Daoy (cell line): ENCODE measurements at regions not wholly inside any gene's neighbourhood (a gene's known extent, or its start where the extent isn't known, plus 50 kb on each side); places are given as distances from the start of the nearest gene placed in this dataset.
A peak's percentile ranks its signal among the peaks of the same experiment; 100 is the strongest.
"Not testable (repeated sequence)": the region's sequence is repeated elsewhere in the genome, so short reads cannot be mapped to it uniquely, and the experiment has no call there.

Experiments used
- DNase-seq: peaks from one replicate; pipeline ENCODE4 v3.0.0-alpha.2; 2015; ENCODE audit warnings: low read depth

DNA sequence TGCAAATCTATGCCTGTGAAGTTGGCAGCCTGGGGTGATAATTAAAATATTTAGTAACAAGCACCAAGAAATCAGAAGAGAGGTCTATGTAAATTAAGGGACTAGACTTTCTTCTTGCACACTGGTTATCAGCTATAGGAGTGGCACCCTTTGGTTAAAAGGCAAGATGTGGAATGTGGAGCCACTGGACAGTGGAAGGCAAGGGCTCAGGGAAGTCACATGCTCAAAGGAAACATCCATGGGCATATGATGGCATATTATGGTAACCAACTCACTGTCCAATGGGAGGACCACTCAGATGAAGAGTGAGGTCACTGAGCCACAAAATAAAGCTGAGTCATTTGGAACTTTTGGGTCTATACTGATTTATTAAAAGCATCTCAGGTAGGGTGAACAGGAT lies 165.6 kb upstream of the PRICKLE2 start:
- no peak for DNase-seq

DNA sequence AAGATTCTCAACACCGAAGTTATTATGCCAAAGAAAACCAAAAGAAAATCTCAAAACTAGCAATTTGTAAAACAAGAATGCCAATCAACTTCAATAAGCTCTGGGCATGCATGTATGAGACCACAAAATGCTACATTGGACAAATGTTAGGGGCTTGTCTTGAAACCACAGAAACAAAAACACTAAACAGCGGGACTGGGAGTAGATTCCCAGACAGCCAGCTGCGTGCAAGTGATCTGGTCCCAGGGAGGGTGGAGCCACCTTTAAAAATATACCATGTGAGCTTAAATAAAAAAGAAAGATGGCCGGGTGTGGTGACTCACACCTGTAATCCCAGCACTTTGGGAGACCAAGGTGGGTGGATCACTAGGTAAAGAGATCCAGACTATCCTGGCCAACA lies 163.6 kb upstream of the PRICKLE2 start:
- no peak for DNase-seq

DNA sequence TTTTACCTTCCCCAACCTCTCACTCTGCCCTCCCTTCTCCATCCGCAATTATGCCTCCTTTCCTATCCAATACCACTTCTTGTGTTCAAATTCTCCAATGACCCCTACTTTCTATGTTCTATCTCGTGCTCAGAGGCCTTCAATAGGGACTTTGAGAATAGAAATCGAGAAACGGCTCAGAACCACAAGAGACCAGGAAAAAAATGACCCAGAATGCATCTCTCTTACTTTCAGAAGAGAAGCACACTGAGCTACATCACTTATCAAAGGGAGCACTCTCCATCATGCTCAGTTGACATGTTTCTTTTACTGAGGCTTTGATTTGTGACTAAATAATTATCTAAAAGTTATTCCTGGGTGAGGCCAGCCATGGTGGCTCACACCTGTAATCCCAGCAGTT lies 162.4 kb upstream of the PRICKLE2 start:
- DNase-seq, result no peak

DNA sequence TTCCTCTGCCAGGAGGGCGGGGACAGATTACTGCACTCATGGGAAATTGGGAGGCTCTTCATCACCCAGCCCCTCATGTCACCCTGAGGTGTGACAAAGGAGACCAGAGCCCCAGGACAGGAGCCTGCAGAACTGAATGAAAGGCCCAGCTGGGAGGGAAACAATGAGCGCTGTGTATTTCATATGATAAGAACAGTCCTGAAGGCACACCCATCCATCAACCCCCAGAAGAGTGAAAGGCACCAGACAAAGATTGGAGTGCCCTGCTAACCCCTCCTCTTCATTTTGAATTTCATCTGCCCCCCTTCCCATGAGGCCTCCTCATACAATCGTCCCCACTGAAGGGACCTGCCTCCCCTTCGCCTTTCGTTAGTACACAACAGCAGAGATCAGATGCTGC lies 160.0 kb upstream of the PRICKLE2 start:
- DNase-seq, result no peak

DNA sequence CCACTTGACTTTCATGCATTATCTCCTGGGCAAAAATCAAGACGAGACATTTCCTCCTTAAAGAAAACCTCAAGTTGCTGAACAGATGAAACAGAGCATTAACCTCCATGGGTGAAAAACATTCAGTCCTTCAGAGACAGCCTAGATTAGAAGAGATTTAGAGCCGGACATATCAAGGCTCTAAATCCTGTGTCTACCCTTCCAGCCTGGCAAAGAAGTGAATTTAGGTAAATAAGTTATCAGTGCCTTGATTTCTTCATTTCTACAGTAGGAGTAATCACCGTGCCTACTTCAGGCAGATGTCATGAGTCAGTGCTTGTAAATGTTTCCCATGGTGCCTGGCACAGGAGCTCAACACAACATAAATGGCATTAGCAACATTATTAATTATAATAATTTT lies 159.3 kb upstream of the PRICKLE2 start:
- no peak for DNase-seq

DNA sequence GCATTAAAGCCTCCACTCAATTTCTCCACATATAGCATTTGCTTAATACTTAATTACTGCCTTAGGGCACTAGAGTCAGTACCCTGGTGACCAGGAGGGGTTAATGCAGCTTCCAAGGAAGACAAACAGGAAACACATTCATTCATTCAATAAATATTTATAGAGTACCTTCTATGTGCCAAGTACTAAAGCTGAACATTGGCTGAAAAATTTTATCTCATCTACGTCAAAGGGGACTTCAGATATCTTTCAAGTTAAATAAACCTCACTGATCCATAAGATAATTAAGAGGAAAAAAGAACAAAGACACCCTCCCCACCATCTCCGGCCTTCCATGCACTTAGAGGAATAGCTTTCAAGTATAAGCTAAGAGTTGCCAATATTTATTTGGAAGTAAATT lies 156.9 kb upstream of the PRICKLE2 start:
- no peak for DNase-seq

DNA sequence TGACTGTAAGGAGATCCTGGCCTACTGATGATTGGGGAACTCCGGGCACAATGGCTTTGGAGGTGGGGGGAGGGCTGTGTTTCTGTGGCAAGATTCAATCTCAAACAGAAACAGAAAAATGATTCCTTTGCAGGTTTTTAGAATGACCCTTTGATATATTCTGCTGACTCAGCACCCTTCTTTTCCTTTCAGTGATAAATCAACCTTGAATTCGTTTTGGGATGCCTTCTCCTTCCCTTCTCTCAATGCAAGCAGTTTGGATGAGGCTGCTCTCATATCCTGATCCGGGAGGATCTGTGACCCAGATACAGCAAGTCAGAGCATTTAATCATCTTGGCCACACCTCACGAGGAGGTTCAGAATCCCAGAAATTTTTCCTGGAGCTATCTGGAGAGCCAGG lies 156.1 kb upstream of the PRICKLE2 start:
- DNase-seq, result no peak

DNA sequence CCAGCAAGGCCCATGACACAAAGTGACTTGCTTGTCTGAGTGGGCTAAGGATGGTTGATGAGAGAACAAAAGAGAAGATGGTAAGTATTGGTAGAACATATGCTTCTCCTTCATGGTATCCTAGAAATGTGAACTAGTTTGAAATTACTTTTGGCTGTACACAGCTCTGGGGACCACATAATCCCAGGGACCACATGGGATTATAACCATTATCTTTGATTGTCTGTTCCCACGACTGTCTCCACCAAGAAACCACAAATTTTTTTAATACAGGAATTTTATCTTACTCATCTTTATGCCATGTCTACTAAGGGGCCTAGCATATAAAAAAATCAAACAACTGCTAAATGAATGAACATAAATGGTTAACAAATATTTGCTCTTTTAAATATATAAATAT lies 155.3 kb upstream of the PRICKLE2 start:
- DNase-seq, result no peak

DNA sequence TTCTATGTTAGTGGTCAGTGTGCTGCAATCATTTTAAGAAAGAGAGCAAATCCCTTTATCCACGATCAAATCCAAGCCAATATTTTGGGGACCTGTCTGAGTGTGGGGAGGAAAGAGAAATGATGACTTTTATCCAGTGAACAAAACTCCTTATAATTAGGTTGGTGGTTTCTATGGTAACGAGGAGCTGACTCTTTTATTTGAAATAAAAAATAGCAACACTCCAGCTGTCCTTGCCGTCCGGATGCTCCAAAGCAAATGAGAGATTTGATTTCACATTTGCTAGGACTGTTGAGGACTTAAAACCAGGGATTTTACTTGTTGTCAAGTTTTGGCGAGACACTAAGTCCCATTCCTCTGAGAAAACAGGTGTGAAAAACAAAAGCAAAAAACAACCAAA lies 154.0 kb upstream of the PRICKLE2 start:
- DNase-seq, result no peak

DNA sequence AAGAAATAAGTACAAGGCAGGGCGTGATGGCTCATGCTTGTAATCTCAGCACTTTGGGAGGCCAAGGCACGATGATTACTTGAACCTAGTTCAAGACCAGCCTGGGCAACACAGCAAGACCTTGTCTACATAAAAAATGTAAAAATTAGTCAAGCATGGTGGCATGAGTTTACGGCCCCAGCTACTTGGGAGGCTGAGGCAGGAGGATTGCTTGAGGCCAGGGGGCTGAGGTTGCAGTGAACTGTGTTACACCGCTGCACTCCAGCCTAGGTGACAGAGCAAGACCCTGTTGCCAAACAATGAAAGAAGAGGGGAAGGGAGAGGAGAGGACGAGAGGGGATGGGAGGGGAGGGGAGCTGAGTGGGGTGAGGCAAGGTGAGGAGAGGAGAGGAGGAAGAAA lies 152.7 kb upstream of the PRICKLE2 start:
- DNase-seq, result no peak

DNA sequence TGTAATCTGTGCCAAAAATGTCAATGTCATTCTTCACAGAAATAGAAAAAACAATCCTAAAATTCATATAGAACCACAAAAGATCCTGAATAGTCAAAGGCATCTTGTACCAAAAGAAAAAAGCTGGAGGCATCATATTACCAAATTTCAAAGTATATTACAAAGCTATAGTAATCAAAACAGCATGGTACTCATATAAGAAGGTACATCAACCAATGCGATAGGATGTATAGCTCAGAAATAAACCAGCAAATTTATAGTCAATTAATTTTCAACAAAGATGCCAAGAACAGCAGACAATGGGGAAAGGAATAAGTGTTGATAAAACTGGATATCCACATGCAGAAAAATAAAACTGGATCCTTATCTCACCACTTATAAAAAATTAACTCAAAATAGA lies 150.5 kb upstream of the PRICKLE2 start:
- DNase-seq, result no peak

DNA sequence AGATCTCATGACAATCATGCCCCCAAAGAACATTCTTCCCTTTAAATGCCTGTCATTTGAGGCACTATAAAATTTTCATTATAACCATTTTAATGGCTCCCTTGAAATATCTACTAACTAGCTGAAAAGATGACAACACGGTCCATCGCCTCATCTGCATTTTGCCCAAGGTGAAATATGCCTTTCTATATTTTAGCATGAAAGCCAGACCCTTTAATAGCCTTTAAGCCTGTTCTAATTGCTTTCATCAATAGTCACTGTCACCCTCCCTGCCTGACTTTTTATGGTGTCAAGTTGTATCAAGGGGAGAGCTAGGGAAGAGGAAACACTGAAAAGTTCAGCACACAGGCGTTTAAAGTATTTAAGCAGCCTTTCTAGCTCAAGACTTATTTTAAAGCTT lies 144.1 kb upstream of the PRICKLE2 start:
- no peak for DNase-seq

DNA sequence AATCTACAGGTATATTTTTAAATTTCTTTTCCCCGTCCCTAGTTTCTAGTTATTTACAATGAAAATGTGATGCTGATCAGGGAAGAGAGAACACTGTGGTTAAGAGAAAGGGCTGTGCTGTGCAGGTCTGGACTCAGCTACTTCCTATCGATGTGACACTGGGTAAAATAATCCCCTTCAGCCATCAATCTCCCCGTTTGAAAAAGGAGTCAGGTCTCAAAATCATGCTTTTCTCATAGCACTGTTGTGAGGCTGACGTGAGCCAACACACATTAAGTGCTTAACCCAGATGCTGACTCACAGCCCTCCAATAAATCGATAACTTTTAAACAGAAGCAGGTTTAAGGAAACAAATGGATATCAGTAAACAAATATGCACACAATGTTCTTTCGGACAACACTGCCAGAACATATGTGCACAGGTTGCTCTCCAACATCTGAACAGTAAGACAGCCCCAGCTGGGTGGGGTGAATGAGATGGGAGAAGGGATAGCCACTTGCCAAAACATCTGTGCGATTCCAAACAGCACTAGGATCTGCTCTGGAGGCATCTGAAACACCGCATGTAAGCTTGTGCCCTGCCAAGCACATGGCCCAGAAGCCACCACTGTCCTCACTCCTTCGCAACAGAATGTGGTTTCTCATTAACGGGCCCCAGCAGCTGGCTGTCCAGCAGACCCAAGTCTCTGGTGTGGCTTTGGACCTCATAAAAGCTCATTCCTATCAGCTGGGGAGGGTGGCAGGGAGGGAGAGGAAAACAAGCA lies 143.2 kb upstream of the PRICKLE2 start:
- no peak for DNase-seq

DNA sequence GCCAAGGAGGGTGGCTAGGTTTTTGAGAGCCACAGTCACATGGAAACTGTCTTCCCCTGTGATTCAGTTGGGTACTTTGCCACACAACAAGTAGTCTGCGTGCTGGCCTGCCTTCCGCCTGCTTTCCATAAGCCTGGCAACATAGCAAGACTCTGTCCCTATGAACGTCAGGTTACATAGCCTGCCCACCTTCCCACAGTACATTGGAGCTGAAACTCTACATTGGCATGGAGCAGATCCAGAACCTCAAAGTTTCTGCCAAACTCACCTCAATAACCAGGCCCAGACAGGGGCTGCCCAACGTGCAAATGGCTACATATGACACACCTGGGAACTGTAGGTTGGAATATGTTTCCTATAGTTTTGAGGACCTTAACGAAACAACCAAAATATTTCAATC lies 140.6 kb upstream of the PRICKLE2 start:
- no peak for DNase-seq

DNA sequence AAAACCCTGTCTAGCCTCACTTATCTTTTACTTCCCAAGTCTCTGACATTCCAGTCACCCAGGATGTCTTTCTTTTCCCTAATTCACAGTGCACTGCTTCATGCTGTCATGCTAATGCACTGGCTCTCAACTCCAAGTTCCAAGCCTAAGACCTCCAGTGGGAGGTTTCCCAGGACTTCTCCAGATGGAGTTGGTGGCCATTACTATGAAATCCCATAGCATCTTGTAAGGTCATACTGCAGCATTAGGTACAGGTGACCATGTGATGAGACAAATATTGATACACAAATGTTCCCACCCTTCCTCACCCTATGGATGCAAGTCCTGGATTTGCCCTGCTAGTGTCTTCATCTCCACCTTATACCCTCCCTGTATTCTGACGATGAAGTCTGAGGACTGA lies 138.6 kb upstream of the PRICKLE2 start:
- no peak for DNase-seq

DNA sequence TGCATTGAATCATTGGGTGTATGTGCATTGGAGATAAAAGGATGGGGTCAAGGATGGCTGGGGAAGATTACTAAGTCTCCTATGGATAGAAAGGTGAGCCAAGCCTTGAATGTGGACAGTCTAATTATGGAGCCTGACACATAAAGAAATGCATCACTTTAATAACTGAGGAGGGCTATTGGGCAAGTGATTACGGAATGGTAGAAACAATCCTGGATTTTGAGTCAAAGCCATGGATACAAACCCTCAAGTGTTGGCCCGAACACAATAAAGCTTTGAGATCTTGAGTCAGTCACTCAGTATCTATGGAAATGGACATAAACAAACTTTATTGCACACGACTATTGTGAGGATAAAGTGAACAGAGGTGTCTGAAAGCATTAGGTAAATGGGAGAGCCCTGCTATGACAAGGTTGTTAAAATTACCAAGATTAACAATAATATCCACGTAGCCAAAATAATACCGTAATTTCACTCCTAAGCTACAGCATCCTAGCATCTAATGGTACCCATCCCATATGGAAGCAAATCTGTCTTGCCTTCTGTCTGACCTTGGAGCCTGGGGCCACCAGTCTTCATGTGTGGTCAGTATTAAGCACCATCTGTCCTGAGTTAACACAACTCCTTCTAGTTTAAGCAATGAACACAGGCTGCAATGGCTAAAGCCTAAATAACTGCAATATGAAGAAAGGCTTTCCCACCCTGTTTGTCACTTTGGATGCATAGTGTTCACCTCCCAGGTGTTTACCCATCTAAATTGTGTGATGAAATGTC lies 136.9 kb upstream of the PRICKLE2 start:
- peak; percentile 24 for DNase-seq

DNA sequence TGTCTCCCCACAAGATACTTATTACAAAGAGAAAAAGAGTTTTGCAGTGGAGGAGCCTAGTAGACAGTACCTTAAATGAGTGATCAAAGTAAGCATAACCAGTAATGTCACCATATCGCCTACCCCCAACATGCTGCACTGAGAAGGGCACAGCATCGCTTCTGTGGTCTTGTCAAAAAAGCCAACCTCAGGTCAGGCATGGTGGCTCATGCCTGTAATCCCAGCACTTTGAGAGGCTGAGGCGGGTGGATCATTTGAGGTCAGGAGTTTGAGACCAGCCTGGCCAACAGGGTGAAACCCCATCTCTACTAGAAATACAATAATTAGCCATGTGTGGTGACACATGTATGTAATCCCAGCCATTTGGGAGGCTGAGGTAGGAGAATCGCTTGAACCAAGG lies 135.8 kb upstream of the PRICKLE2 start:
- not testable (repeated sequence) for DNase-seq

DNA sequence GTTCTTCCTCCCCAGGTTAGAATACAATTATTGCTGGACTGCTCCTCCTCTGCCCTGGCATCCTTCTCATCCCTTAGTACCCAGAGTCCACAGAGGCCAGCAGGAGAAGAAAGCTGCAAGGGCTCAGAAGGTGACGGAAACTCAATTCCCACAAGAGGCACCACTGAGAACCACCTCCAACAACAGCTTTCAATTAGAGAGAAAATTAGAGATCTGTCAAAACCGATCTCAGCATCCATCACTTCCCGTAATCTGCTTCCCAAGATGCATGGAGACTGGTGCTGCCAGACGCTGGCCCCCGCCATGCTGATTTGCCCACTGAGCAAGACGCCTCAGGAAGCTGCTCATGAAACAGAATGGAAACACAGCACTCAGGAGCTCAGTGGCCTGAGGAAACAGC lies 135.0 kb upstream of the PRICKLE2 start:
- no peak for DNase-seq

DNA sequence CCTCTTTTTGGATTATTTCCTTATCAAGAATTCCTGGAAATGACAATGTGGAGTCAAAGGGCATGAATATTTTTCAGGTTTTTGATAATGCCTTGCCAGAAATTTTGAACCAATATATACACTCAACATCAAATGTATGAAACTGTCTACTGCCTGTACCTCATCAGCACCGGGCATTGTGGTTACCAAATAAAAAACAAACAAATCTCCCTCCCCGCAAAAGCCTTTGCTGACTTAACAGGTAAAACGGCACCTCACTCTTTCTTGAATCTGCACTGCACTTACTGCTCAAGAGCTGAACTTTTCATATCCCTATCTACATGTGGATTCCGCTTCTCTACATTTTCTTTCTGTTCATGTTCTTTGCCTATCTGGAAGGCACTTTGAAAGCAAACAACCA lies 134.5 kb upstream of the PRICKLE2 start:
- DNase-seq, result no peak

DNA sequence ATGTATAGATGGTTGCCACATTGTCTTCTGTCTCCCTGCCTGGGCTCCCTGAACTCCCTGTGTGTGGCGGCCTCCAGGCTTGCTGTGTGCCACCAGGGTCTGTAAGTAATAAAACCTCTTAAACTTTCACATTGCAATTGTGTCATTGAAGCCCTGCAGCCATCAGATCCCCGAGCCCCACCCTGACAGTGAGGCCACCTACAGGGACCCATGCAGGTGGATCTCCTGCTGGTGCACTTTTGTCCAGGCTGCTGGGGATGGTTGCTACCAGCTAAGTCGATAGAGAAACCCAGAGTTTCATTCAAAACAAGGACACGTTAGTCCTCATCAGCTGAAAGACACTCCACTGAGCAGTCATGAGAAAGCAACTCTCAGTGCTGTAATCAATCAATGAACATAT lies 133.6 kb upstream of the PRICKLE2 start:
- no peak for DNase-seq

DNA sequence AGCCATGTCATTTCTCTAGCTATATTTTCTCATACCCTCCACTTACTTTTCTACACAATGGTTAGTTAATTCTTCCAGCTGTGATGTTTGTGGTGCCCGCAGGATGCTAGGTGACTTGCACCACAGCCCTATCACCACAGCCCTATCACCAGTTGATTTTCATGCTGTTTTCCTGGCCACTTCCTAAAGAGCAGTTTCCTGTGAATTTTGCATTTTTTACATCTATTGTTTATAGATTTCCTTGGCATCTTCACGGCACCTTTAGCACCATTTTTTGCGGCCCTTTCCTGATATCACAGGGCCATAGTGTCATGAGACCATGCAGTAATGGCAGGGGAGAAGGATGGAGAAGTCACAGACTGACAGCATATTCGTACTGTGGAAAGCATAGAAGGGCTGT lies 132.9 kb upstream of the PRICKLE2 start:
- DNase-seq, result no peak

DNA sequence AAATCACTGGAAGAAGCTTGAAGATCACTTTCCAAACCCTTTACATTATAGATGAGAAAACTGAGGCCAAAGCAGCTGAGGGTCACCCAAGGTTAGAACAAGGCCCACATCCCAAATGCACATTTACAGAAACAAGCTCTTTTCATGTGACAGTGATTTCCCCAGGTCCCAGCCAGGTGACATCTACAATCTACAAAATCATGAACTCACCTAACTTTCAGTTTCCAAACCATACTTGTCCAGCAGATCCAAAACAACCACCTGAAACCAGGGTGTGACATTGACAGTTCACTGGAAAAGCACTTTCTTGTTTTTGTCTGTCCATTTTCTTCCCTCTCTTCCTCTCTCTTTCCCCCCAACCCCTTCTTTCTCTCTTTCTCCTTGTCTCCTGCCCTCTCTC lies 132.2 kb upstream of the PRICKLE2 start:
- no peak for DNase-seq

DNA sequence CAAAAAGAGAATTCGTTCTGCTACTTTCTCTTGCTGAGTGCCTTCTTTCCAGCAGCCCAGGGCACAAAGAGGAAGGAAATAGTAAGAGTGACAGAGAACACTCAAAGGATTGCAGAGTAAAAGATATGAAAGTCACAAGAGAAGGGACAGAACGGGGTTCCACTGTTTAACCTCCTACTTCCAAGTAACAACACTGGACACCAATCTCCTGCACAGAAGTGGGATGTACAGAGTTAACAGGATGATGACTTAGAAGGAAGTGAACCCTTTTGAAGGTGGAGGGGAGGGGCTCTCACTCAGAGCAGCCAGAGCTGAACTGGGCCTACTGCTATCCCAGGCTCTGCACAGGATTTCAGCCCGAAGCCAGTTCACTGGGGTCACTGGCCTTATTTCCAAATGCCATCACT lies 130.1 kb upstream of the PRICKLE2 start:
- peak; percentile 38 for DNase-seq

DNA sequence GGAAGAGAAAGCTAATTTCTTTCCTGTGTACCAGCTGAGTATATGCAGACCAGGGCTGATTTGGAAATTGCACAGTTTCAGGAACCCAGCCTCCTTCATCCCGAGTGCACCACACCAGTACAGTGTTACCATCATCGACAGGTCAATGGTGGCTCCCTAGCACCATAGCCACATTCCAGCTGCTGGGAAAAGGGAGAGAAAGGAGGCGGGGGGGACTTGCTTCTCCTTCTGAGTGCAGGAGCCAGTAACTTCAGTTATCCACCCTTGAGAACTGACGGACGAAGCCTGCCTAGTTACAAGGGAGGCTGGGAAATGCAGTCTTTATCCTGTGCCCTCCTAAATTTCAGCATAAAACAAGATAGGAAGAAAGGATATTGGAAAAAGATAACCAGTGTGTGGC lies 129.7 kb upstream of the PRICKLE2 start:
- no peak for DNase-seq
